ENCODE measurements at regions not wholly inside any gene's neighbourhood (a gene's known extent, or its start where the extent isn't known, plus 50 kb on each side); places are given as distances from the start of the nearest gene placed in this dataset.

- TF ChIP-seq, protein P1, sequence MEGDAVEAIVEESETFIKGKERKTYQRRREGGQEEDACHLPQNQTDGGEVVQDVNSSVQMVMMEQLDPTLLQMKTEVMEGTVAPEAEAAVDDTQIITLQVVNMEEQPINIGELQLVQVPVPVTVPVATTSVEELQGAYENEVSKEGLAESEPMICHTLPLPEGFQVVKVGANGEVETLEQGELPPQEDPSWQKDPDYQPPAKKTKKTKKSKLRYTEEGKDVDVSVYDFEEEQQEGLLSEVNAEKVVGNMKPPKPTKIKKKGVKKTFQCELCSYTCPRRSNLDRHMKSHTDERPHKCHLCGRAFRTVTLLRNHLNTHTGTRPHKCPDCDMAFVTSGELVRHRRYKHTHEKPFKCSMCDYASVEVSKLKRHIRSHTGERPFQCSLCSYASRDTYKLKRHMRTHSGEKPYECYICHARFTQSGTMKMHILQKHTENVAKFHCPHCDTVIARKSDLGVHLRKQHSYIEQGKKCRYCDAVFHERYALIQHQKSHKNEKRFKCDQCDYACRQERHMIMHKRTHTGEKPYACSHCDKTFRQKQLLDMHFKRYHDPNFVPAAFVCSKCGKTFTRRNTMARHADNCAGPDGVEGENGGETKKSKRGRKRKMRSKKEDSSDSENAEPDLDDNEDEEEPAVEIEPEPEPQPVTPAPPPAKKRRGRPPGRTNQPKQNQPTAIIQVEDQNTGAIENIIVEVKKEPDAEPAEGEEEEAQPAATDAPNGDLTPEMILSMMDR (IDR thresholded peaks at IDR 0.05), result no peak
- TF ChIP-seq POLR2A (IDR thresholded peaks at IDR 0.05), result no peak
Observed at GRCh38 chr16:79964104-79964503, 363.6 kb upstream of the MAF start.
